ENCODE measurements at regions not wholly inside any gene's neighbourhood (a gene's known extent, or its start where the extent isn't known, plus 50 kb on each side); places are given as distances from the start of the nearest gene placed in this dataset.
A peak's percentile ranks its signal among the peaks of the same experiment; 100 is the strongest.

DNA sequence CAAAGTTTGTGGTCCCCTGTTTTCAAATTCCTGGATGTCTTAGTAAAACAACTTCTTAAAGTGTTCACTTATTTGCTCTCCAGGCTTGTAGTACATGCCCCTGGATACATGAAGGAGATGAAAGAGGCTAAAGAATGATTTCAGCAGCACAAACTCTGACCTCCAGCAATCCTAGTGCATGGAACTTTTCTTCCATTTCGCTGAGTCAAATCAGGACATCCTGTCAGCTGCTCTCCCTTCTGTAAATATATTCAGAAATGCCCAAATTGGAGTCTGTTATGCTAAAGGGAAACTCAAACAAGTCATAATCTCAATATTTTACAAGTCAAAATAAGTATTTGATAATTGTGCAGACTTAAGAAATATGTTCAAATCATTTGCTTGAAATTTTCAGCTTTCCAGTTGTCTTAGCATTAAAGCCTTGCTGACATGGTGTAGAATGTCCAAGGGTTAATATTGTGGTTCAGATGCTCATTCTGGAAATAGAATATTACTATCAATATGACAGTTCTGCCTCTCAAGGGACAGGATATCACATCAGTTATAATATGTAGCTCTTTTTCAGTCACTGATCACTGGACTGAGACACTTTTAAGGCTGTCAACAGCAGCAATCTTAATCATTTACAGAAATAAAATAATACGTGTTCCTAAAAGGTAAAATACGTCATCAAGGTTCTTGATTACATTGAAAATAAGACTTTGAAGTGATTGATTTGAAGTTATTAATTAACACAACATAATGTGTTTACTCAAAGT, 1157.3 kb downstream of the PLA2G4A start:
- Histone ChIP-seq H3K4me1 (ENCODE audit: control insufficient read depth in 4 of 4, insufficient read depth in 4 of 4, low read length in 3 of 4) (peaks cover 0 to 5% (median 2%) of the 10 kb centered on the region in 4 donors), H3K36me3 (ENCODE audit: control insufficient read depth in 4 of 4, insufficient read depth in 3 of 4, low read depth in 1 of 4, low read length in 3 of 4) (no peaks in the 10 kb centered on the region), H3K4me3 (ENCODE audit: low read depth in 1 of 3, low read length in 3 of 3) (no peak overlapping the region), H3K27me3 (ENCODE audit: control insufficient read depth in 4 of 4, insufficient read depth in 4 of 4, low read length in 3 of 4) (no peaks in the 10 kb centered on the region), H3K9me3 (ENCODE audit: control insufficient read depth in 4 of 4, low read length in 3 of 4) (no peaks in the 10 kb centered on the region), H3K27ac (ENCODE audit: low read depth in 1 of 2, low read length in 2 of 2) (no peak overlapping the region), H3K9ac (ENCODE audit: low read depth in 1 of 2, low read length in 2 of 2) (no peak overlapping the region)
- WGBS, result 42% methylated on average over 3 of the region's 3 CpGs
- TF ChIP-seq TAF1 (conservative IDR thresholded peaks at IDR 0.05) (no peak), YY1 (IDR thresholded peaks at IDR 0.05) (no peak), HNF4G (IDR thresholded peaks at IDR 0.05) (no peak), JUND (IDR thresholded peaks at IDR 0.05) (no peak), RXRA (IDR thresholded peaks at IDR 0.05) (peak in 1 of 2 donors; percentile 19), GABPA (IDR thresholded peaks at IDR 0.05 in 1 of 2, conservative IDR thresholded peaks at IDR 0.05 in 1 of 2) (no peak)
- no peak for DNase-seq (ENCODE audit: low spot score)

DNA sequence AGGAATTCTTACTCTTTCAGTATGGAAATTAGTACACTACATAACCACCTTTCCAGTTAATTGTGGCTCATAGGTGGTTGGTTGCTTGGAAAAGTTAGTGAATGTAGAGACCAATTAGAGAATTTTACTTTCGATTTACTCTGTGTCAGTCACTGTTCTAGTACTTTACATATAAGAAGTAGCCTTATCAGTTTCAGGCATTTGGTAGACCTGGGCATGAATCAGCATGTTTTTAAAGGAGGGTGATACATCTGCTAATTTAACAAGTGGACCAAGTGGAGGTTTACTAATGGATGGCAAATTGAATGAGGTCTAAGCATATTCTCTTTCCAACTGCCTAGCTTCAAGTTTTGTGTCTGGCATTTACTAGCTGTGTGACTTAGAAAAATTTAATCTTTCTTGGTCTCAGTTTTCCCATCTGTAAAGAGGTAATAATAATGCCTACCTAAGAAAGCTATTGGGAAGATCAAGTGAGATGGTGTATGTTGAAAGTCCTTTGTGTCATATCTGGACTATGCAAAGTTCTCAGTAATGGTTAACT, 1158.6 kb downstream of the PLA2G4A start:
- H3K4me3 ChIP-seq (ENCODE audit: low read depth in 1 of 3, low read length in 3 of 3), result no peak overlapping the region
- H3K9ac ChIP-seq (ENCODE audit: low read depth in 1 of 2, low read length in 2 of 2), result no peak overlapping the region
- no peaks in the 10 kb centered on the region for H3K36me3 ChIP-seq (ENCODE audit: control insufficient read depth in 4 of 4, insufficient read depth in 3 of 4, low read depth in 1 of 4, low read length in 3 of 4)
- H3K4me1 ChIP-seq (ENCODE audit: control insufficient read depth in 4 of 4, insufficient read depth in 4 of 4, low read length in 3 of 4), result peaks cover 0 to 5% (median 2%) of the 10 kb centered on the region in 4 donors
- no peaks in the 10 kb centered on the region for H3K27me3 ChIP-seq (ENCODE audit: control insufficient read depth in 4 of 4, insufficient read depth in 4 of 4, low read length in 3 of 4)
- no peak for TF ChIP-seq GABPA (IDR thresholded peaks at IDR 0.05 in 1 of 2, conservative IDR thresholded peaks at IDR 0.05 in 1 of 2)
- no peak for TF ChIP-seq FOXA2 (IDR thresholded peaks at IDR 0.05)
- TF ChIP-seq, protein P1, sequence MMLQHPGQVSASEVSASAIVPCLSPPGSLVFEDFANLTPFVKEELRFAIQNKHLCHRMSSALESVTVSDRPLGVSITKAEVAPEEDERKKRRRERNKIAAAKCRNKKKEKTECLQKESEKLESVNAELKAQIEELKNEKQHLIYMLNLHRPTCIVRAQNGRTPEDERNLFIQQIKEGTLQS (IDR thresholded peaks at IDR 0.05), result no peak
- no peak for TF ChIP-seq NR2F2 (IDR thresholded peaks at IDR 0.05)
- no peak for TF ChIP-seq TAF1 (conservative IDR thresholded peaks at IDR 0.05)
- no peak for TF ChIP-seq HNF4A (conservative IDR thresholded peaks at IDR 0.05)
- TF ChIP-seq RXRA (IDR thresholded peaks at IDR 0.05), result no peak
- TF ChIP-seq, protein P2, sequence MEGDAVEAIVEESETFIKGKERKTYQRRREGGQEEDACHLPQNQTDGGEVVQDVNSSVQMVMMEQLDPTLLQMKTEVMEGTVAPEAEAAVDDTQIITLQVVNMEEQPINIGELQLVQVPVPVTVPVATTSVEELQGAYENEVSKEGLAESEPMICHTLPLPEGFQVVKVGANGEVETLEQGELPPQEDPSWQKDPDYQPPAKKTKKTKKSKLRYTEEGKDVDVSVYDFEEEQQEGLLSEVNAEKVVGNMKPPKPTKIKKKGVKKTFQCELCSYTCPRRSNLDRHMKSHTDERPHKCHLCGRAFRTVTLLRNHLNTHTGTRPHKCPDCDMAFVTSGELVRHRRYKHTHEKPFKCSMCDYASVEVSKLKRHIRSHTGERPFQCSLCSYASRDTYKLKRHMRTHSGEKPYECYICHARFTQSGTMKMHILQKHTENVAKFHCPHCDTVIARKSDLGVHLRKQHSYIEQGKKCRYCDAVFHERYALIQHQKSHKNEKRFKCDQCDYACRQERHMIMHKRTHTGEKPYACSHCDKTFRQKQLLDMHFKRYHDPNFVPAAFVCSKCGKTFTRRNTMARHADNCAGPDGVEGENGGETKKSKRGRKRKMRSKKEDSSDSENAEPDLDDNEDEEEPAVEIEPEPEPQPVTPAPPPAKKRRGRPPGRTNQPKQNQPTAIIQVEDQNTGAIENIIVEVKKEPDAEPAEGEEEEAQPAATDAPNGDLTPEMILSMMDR (IDR thresholded peaks at IDR 0.05; ENCODE audit: low read depth, low read length, missing input control), result no peak
- no peak for TF ChIP-seq FOXA1 (IDR thresholded peaks at IDR 0.05)
- TF ChIP-seq, protein P3, sequence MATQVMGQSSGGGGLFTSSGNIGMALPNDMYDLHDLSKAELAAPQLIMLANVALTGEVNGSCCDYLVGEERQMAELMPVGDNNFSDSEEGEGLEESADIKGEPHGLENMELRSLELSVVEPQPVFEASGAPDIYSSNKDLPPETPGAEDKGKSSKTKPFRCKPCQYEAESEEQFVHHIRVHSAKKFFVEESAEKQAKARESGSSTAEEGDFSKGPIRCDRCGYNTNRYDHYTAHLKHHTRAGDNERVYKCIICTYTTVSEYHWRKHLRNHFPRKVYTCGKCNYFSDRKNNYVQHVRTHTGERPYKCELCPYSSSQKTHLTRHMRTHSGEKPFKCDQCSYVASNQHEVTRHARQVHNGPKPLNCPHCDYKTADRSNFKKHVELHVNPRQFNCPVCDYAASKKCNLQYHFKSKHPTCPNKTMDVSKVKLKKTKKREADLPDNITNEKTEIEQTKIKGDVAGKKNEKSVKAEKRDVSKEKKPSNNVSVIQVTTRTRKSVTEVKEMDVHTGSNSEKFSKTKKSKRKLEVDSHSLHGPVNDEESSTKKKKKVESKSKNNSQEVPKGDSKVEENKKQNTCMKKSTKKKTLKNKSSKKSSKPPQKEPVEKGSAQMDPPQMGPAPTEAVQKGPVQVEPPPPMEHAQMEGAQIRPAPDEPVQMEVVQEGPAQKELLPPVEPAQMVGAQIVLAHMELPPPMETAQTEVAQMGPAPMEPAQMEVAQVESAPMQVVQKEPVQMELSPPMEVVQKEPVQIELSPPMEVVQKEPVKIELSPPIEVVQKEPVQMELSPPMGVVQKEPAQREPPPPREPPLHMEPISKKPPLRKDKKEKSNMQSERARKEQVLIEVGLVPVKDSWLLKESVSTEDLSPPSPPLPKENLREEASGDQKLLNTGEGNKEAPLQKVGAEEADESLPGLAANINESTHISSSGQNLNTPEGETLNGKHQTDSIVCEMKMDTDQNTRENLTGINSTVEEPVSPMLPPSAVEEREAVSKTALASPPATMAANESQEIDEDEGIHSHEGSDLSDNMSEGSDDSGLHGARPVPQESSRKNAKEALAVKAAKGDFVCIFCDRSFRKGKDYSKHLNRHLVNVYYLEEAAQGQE (IDR thresholded peaks at IDR 0.05), result no peak
- no peak for TF ChIP-seq HNF4G (IDR thresholded peaks at IDR 0.05)
- TF ChIP-seq JUND (IDR thresholded peaks at IDR 0.05), result no peak
- TF ChIP-seq YY1 (IDR thresholded peaks at IDR 0.05), result no peak
- TF ChIP-seq SP1 (IDR thresholded peaks at IDR 0.05), result no peak
- TF ChIP-seq RAD21 (IDR thresholded peaks at IDR 0.05), result no peak
- TF ChIP-seq, protein P4, sequence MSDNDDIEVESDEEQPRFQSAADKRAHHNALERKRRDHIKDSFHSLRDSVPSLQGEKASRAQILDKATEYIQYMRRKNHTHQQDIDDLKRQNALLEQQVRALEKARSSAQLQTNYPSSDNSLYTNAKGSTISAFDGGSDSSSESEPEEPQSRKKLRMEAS (IDR thresholded peaks at IDR 0.05), result no peak
- TF ChIP-seq, protein P5, sequence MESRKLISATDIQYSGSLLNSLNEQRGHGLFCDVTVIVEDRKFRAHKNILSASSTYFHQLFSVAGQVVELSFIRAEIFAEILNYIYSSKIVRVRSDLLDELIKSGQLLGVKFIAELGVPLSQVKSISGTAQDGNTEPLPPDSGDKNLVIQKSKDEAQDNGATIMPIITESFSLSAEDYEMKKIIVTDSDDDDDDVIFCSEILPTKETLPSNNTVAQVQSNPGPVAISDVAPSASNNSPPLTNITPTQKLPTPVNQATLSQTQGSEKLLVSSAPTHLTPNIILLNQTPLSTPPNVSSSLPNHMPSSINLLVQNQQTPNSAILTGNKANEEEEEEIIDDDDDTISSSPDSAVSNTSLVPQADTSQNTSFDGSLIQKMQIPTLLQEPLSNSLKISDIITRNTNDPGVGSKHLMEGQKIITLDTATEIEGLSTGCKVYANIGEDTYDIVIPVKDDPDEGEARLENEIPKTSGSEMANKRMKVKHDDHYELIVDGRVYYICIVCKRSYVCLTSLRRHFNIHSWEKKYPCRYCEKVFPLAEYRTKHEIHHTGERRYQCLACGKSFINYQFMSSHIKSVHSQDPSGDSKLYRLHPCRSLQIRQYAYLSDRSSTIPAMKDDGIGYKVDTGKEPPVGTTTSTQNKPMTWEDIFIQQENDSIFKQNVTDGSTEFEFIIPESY (IDR thresholded peaks at IDR 0.05), result no peak
- TF ChIP-seq EGR1 (IDR thresholded peaks at IDR 0.05; ENCODE audit: low read depth in 2 of 2), result no peak
- H3K27ac ChIP-seq (ENCODE audit: low read depth in 1 of 2, low read length in 2 of 2), result no peak overlapping the region
- H3K9me3 ChIP-seq (ENCODE audit: control insufficient read depth in 4 of 4, low read length in 3 of 4), result no peaks in the 10 kb centered on the region
- WGBS, result 94% methylated on average over 1 of the region's 1 CpG
- DNase-seq (ENCODE audit: low spot score), result no peak

Data from liver (tissue), 8 donors.